CD4-positive, alpha-beta T cell treated with Interleukin-12 subunit alpha and Interleukin-12 subunit beta, for 1 hour (primary cell): ENCODE measurements at regions not wholly inside any gene's neighbourhood (a gene's known extent, or its start where the extent isn't known, plus 50 kb on each side); places are given as distances from the start of the nearest gene placed in this dataset.
"Not testable (repeated sequence)": the region's sequence is repeated elsewhere in the genome, so short reads cannot be mapped to it uniquely, and the experiment has no call there.

ENCODE experiments used
- DNase-seq: peaks from one replicate; pipeline ENCODE4 v3.0.0-alpha.2; 2020

- DNase-seq = no peak
These were observed 620.8 kb upstream of the ADGRL3 start for GRCh38 chr4:60579335-60579734.

GRCh38 chr4:60581919-60582536 lies 618.1 kb upstream of the ADGRL3 start:
- DNase-seq = no peak

- no peak for DNase-seq
These were observed 611.6 kb upstream of the ADGRL3 start for GRCh38 chr4:60588556-60588955.

GRCh38 chr4:60589425-60589824 lies 610.7 kb upstream of the ADGRL3 start:
- DNase-seq = no peak

- no peak for DNase-seq
These were observed 610.0 kb upstream of the ADGRL3 start for GRCh38 chr4:60590116-60590515.

- DNase-seq = no peak
These were observed 594.3 kb upstream of the ADGRL3 start for GRCh38 chr4:60605646-60606354.

GRCh38 chr4:60611762-60612496 lies 588.2 kb upstream of the ADGRL3 start:
- DNase-seq = no peak

- no peak for DNase-seq
These were observed 582.4 kb upstream of the ADGRL3 start for GRCh38 chr4:60617731-60618130.

- DNase-seq = no peak
These were observed 580.4 kb upstream of the ADGRL3 start for GRCh38 chr4:60619531-60620305.

GRCh38 chr4:60637976-60638375 lies 562.1 kb upstream of the ADGRL3 start:
- DNase-seq = no peak

GRCh38 chr4:60648774-60649173 lies 551.4 kb upstream of the ADGRL3 start:
- no peak for DNase-seq

- no peak for DNase-seq
These were observed 547.2 kb upstream of the ADGRL3 start for GRCh38 chr4:60652933-60653332.

- DNase-seq = no peak
These were observed 544.8 kb upstream of the ADGRL3 start for GRCh38 chr4:60655356-60655755.

GRCh38 chr4:60656171-60656570 lies 544.0 kb upstream of the ADGRL3 start:
- DNase-seq = no peak

GRCh38 chr4:60657041-60657440 lies 543.1 kb upstream of the ADGRL3 start:
- no peak for DNase-seq

- DNase-seq = no peak
These were observed 542.3 kb upstream of the ADGRL3 start for GRCh38 chr4:60657807-60658206.

GRCh38 chr4:60663769-60664168 lies 536.4 kb upstream of the ADGRL3 start:
- DNase-seq = no peak

- no peak for DNase-seq
These were observed 517.2 kb upstream of the ADGRL3 start for GRCh38 chr4:60682901-60683300.

GRCh38 chr4:60683357-60683756 lies 516.8 kb upstream of the ADGRL3 start:
- no peak for DNase-seq

- no peak for DNase-seq
These were observed 516.2 kb upstream of the ADGRL3 start for GRCh38 chr4:60683973-60684372.

- DNase-seq = not testable (repeated sequence)
These were observed 504.1 kb upstream of the ADGRL3 start for GRCh38 chr4:60696062-60696461.

GRCh38 chr4:60709061-60709460 lies 491.1 kb upstream of the ADGRL3 start:
- no peak for DNase-seq

GRCh38 chr4:60718874-60719273 lies 481.3 kb upstream of the ADGRL3 start:
- no peak for DNase-seq
